H1 (cell line): ENCODE measurements at regions not wholly inside any gene's neighbourhood (a gene's known extent, or its start where the extent isn't known, plus 50 kb on each side); places are given as distances from the start of the nearest gene placed in this dataset.

ENCODE experiments used
- CHD1 ChIP-seq: IDR thresholded peaks from 2 replicates; pipeline ENCODE4 v1.6.1; 2012; ENCODE audit warnings: low read depth, low read length, improper control_type of control experiment
- EZH2 ChIP-seq: fragments of 200-600 bp; sonication (generic); IDR thresholded peaks from 2 replicates; pipeline ENCODE4 v1.7.1; 2012; ENCODE audit warnings: low read depth, mild to moderate bottlenecking, moderate library complexity, low read length, inconsistent platforms; ENCODE audit not compliant: severe bottlenecking
- POLR2A ChIP-seq, 2 experiments: IDR thresholded peaks; 1 replicate in 1 of 2; 2 replicates in 1 of 2; pipeline ENCODE4 v1.6.1; 2011; ENCODE audit warnings: low read depth in 2 of 2, low read length in 2 of 2, mild to moderate bottlenecking in 2 of 2; ENCODE audit errors: control extremely low read depth in 1 of 2

DNA sequence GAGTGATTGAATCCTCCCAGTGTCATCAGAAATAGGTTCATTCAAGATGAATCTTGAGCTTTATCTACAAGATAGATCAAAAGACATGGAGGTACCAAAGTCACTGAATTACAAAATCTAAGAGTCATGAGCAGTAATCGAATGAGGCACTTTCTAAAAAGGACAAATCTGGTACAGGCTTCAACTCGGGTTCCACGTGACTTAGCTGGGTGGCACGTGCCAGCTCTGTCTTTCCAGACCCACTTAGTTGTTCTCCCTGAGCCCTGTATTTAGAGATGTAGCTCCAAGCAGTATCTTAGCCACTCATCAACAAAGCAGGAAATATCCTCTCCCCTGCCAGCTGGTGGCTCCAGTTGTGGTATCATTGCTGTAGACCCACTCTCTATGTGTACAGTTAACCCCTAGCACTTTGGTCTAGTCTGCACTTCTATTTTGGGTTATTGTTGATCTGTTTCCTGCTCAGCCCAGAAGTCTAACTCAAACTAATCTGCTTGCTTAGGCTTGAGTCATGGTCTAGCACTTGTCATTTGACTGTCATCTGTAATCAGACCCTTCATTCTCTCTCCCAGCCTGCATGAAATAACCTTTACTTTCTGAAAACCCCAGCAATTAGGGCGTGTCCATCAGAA is 528.7 kb downstream of the ETS1 start (continued):
- no peak for TF ChIP-seq EZH2
- no peak for TF ChIP-seq POLR2A (IDR thresholded peaks at IDR 0.05; ENCODE audit: control extremely low read depth in 1 of 2, low read depth in 2 of 2, low read length in 2 of 2)
- TF ChIP-seq CHD1: no peak
- TF ChIP-seq, all 59 proteins: peak for 0
